CD4-positive, alpha-beta T cell (primary cell): ENCODE measurements at regions not wholly inside any gene's neighbourhood (a gene's known extent, or its start where the extent isn't known, plus 50 kb on each side); places are given as distances from the start of the nearest gene placed in this dataset.

Experiments
- ATAC-seq: fragments of 200-7000 bp; cut with Tn5 transposase; one replicate; pipeline ENCODE4 v1.10.0; 2022; ENCODE audit warnings: mild to moderate bottlenecking; ENCODE audit not compliant: poor library complexity
- CTCF ChIA-PET: fragments of 350-600 bp; sonication (Branson Sonifier 250); formaldehyde crosslinking; loops from one replicate; lab custom pipeline; 2021; ENCODE audit warnings: antibody characterized with exemption, inconsistent platforms; lab: Charles Lee
- POLR2A ChIA-PET: fragments of 350-600 bp; sonication (Branson Sonifier 250); formaldehyde crosslinking; loops from one replicate; lab custom pipeline; 2021; ENCODE audit warnings: antibody characterized with exemption, inconsistent platforms; lab: Charles Lee
- DNase-seq, 14 experiments: peaks; one replicate each; pipeline ENCODE4 v3.0.0-alpha.2; 2013 to 2020; ENCODE audit warnings: mixed read lengths in 2 of 14
- H3K27ac ChIP-seq, 2 donors: one replicate each; pipeline versions ENCODE4 v1.5.1 to v1.7.0; 2013; ENCODE audit warnings: low read length in 2 of 2, low read depth in 1 of 2, mild to moderate bottlenecking in 1 of 2
- H3K27me3 ChIP-seq, 2 experiments: 1 replicate in 1 of 2; 2 replicates in 1 of 2; pipeline versions ENCODE4 v1.6.1 to v1.7.0; 2013; ENCODE audit warnings: low read length in 2 of 2, control low read depth in 1 of 2, mild to moderate bottlenecking in 1 of 2, moderate library complexity in 1 of 2; ENCODE audit not compliant: insufficient read depth in 2 of 2, control insufficient read depth in 1 of 2
- H3K36me3 ChIP-seq: one replicate; pipeline ENCODE4 v1.6.1; 2013; ENCODE audit warnings: low read length, control low read depth; ENCODE audit not compliant: insufficient read depth
- H3K4me1 ChIP-seq: one replicate; pipeline ENCODE4 v1.6.1; 2013; ENCODE audit warnings: low read length, control low read depth; ENCODE audit not compliant: insufficient read depth
- H3K4me3 ChIP-seq: one replicate; pipeline ENCODE4 v1.5.1; 2013; ENCODE audit warnings: mild to moderate bottlenecking, low read length, moderate library complexity
- H3K9me3 ChIP-seq, 2 experiments: 1 replicate in 1 of 2; 2 replicates in 1 of 2; pipeline versions ENCODE4 v1.6.1 to v1.7.0; 2013; ENCODE audit warnings: low read length in 2 of 2, mild to moderate bottlenecking in 2 of 2, control low read depth in 1 of 2, moderate library complexity in 1 of 2; ENCODE audit not compliant: control insufficient read depth in 1 of 2, insufficient read depth in 1 of 2
- H3K27ac Mint-ChIP-seq: one replicate; pipeline ENCODE4 v1.8.0; 2020; ENCODE audit warnings: mixed read lengths
- H3K27me3 Mint-ChIP-seq: one replicate; pipeline ENCODE4 v1.8.0; 2021; ENCODE audit warnings: mixed read lengths
- H3K36me3 Mint-ChIP-seq: one replicate; pipeline ENCODE4 v1.8.0; 2021; ENCODE audit warnings: low read depth, mixed read lengths
- H3K4me1 Mint-ChIP-seq: one replicate; pipeline ENCODE4 v1.8.0; 2021; ENCODE audit warnings: low read depth, mixed read lengths
- H3K4me3 Mint-ChIP-seq: one replicate; pipeline ENCODE4 v1.8.0; 2020; ENCODE audit warnings: mild to moderate bottlenecking, mixed read lengths
- H3K9me3 Mint-ChIP-seq: one replicate; pipeline ENCODE4 v1.8.0; 2020; ENCODE audit warnings: mixed read lengths
- intact Hi-C, 2 experiments: fragments of 100-400 bp; cut with DNase I in 1 of 2; cut with micrococcal nuclease in 1 of 2; formaldehyde crosslinking; loops; one replicate each; pipeline versions ENCODE4 v1.15.1 to v1.9.0; 2023 to 2025; cut with DNase I, micrococcal nuclease
- TF ChIP-seq, protein P1 (sequence below): fragments of 200-600 bp; IDR thresholded peaks from one replicate; pipeline ENCODE4 v1.8.0; 2022; ENCODE audit warnings: antibody characterized with exemption, mild to moderate bottlenecking

DNA sequence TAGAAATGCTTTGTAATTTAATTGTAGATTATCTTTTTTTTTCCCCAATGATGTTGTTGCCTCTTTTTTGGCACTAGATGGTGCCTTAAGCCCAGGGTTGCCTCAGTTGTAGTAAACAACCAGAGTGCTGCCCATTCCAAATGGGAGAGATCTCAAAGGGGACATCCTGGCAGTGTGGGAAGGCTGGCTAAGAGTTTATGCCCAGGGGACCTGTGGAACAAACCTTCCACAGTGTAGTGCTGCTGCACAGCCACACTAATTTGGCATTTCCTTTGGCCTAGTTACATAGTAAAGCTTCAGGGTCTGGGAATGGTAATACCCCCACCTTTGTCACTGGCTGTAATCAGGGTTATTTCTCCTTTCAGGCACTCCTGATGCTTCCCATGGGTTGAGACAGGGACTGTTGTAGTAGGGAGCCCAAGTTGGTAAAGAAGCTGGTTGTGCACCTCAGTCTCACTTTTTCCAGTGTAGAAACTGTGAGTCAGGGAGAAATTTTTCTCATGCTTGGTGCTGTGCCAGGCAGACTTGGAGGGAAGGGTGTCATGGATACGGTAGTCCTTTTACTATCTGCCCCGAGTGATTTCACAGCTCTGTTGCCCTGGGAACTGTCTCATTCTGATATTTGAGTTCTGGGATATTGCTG is 177.8 kb upstream of the ECI2 start:
- no peak for ATAC-seq

DNA sequence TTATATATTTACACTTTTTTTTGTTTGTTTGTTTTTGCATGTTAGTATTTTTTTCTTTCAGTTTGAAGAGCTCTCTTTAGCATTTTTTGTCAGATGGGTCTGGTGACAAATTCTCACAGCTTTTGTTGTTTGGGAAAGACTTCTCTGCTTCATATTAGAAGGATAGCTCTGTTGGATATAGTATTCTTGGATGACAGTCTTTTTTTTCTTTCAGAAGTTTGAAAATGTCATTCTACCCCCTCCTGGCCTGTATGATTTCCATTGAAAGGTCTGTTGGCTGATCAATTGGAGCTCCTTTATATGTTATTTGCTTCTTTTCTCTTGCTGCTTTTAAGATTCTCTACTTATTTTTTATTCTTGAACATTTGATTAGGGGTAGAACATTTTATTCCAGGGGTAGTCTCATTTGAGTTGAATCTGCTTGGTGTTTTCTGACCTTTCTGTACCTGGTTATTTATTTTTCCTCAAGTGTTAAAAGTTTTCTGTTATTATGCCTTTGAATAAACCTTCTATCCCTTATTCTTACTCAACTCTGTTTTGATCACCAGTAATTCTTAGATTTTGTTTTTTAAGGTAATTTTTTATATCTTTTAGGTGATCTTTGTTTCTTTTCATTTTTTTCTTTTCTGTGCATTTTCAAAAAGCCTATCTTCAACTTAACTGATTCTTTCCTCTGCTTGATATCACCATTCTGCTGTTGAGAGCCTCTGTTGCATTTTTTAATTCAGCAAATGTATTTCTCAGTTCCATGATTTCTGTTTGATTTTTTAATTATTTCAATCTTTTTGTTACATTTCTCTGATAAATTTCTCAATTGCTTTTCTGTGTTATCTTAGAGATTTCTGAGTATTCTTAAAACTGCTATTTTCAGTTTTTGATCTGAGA is 176.8 kb upstream of the ECI2 start:
- DNase-seq (no peak), ATAC-seq (no peak)
- Histone ChIP-seq H3K27ac (no peak overlapping the region), H3K4me3 (no peak overlapping the region), H3K27me3 (peaks cover 0 to 3% of the 10 kb centered on the region in 2 experiments), H3K36me3 (no peaks in the 10 kb centered on the region), H3K4me1 (no peaks in the 10 kb centered on the region), H3K9me3 (peaks cover 4 to 25% of the 10 kb centered on the region in 2 experiments)
- no peak overlapping the region for H3K27ac Mint-ChIP-seq
- H3K4me3 Mint-ChIP-seq, result no peak overlapping the region
- peaks cover 14% of the 10 kb centered on the region for H3K27me3 Mint-ChIP-seq
- ChIA-PET POLR2A (no interaction called here), CTCF (no interaction called here)
- H3K9me3 Mint-ChIP-seq, result peaks cover 27% of the 10 kb centered on the region
- no peaks in the 10 kb centered on the region for H3K4me1 Mint-ChIP-seq
- TF ChIP-seq, protein P1, sequence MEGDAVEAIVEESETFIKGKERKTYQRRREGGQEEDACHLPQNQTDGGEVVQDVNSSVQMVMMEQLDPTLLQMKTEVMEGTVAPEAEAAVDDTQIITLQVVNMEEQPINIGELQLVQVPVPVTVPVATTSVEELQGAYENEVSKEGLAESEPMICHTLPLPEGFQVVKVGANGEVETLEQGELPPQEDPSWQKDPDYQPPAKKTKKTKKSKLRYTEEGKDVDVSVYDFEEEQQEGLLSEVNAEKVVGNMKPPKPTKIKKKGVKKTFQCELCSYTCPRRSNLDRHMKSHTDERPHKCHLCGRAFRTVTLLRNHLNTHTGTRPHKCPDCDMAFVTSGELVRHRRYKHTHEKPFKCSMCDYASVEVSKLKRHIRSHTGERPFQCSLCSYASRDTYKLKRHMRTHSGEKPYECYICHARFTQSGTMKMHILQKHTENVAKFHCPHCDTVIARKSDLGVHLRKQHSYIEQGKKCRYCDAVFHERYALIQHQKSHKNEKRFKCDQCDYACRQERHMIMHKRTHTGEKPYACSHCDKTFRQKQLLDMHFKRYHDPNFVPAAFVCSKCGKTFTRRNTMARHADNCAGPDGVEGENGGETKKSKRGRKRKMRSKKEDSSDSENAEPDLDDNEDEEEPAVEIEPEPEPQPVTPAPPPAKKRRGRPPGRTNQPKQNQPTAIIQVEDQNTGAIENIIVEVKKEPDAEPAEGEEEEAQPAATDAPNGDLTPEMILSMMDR, result no peak
- H3K36me3 Mint-ChIP-seq, result no peaks in the 10 kb centered on the region
- intact Hi-C loops, result no loop called here

More for the DNA sequence above, 177.8 kb upstream of the ECI2 start:
- Histone ChIP-seq H3K27me3 (peaks cover 0 to 3% of the 10 kb centered on the region in 2 experiments), H3K27ac (no peak overlapping the region), H3K4me1 (no peaks in the 10 kb centered on the region), H3K4me3 (no peak overlapping the region), H3K36me3 (no peaks in the 10 kb centered on the region), H3K9me3 (peaks cover 4 to 25% of the 10 kb centered on the region in 2 experiments)
- H3K4me1 Mint-ChIP-seq, result no peaks in the 10 kb centered on the region
- CTCF ChIA-PET, result no interaction called here
- H3K27me3 Mint-ChIP-seq, result peaks cover 14% of the 10 kb centered on the region
- H3K36me3 Mint-ChIP-seq, result no peaks in the 10 kb centered on the region
- H3K9me3 Mint-ChIP-seq, result peaks cover 27% of the 10 kb centered on the region
- TF ChIP-seq, protein P1, result no peak
- no peak for DNase-seq
- no peak overlapping the region for H3K4me3 Mint-ChIP-seq
- intact Hi-C loops, result no loop called here
- POLR2A ChIA-PET, result no interaction called here
- H3K27ac Mint-ChIP-seq, result no peak overlapping the region

DNA sequence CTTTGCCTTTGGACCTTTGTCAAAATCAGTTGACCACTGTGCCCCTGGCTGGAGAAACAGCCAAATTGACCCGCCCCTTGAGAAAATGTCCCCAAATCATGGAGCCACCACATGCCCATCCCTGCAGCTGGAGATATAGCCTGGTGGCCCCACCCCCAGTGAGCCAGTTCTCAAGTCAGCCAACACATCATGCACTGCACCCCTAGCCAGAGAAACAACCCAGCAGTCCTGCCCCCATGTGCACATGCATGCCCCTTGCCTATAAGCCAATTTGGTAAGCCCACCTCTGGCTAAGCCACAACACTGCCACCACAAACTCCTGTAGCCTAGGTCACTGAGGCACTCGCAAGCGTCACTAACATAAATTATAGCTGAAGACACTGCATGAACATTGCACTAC is 174.2 kb upstream of the ECI2 start:
- CTCF ChIA-PET, result no interaction called here
- intact Hi-C loops, result no loop called here
- no peaks in the 10 kb centered on the region for H3K27me3 ChIP-seq
- no peak for ATAC-seq
- H3K36me3 ChIP-seq, result no peaks in the 10 kb centered on the region
- Mint-ChIP-seq H3K36me3 (no peaks in the 10 kb centered on the region), H3K4me3 (no peak overlapping the region), H3K27ac (no peak overlapping the region), H3K9me3 (peaks cover 23% of the 10 kb centered on the region), H3K27me3 (peaks cover 11% of the 10 kb centered on the region), H3K4me1 (no peaks in the 10 kb centered on the region)
- no peak overlapping the region for H3K4me3 ChIP-seq
- POLR2A ChIA-PET, result no interaction called here
- H3K9me3 ChIP-seq, result peaks cover 0 to 25% of the 10 kb centered on the region in 2 experiments
- DNase-seq, result no peak
- H3K4me1 ChIP-seq, result no peaks in the 10 kb centered on the region
- TF ChIP-seq, protein P1, result no peak
- H3K27ac ChIP-seq, result no peak overlapping the region
